HG02943 (cell line): ENCODE measurements at regions not wholly inside any gene's neighbourhood (a gene's known extent, or its start where the extent isn't known, plus 50 kb on each side); places are given as distances from the start of the nearest gene placed in this dataset.

Experiments
- ATAC-seq: cut with Tn5 transposase; IDR thresholded peaks from one replicate; pipeline ENCODE4 v1.9.1; 2021; ENCODE audit warnings: mild to moderate bottlenecking, low read depth, moderate library complexity; ENCODE audit not compliant: unreplicated experiment

GRCh38 chr5:118233606-118234005 is 754.7 kb downstream of the DTWD2 start:
- ATAC-seq: no peak

- no peak for ATAC-seq
Measured at GRCh38 chr5:118228489-118228888, 759.9 kb downstream of the DTWD2 start.

- ATAC-seq: no peak
Measured at GRCh38 chr5:118224546-118224945, 763.8 kb downstream of the DTWD2 start.

GRCh38 chr5:118220556-118221195 is 767.7 kb downstream of the DTWD2 start:
- no peak for ATAC-seq

GRCh38 chr5:118211606-118212005 is 776.7 kb downstream of the DTWD2 start:
- ATAC-seq: no peak

- ATAC-seq: no peak
Measured at GRCh38 chr5:118208031-118208453, 780.3 kb downstream of the DTWD2 start.

- no peak for ATAC-seq
Measured at GRCh38 chr5:118199801-118200200, 788.5 kb downstream of the DTWD2 start.

- no peak for ATAC-seq
Measured at GRCh38 chr5:118196229-118196628, 792.1 kb downstream of the DTWD2 start.

- no peak for ATAC-seq
Measured at GRCh38 chr5:118195211-118195610, 793.1 kb downstream of the DTWD2 start.

- ATAC-seq: no peak
Measured at GRCh38 chr5:118193194-118193905, 795.0 kb downstream of the DTWD2 start.

GRCh38 chr5:118185018-118185417 is 803.3 kb downstream of the DTWD2 start:
- no peak for ATAC-seq

GRCh38 chr5:118176146-118176545 is 812.2 kb downstream of the DTWD2 start:
- no peak for ATAC-seq

GRCh38 chr5:118174671-118175070 is 813.7 kb downstream of the DTWD2 start:
- no peak for ATAC-seq

- ATAC-seq: no peak
Measured at GRCh38 chr5:118173340-118173739, 815.0 kb downstream of the DTWD2 start.

GRCh38 chr5:118165619-118166018 is 822.7 kb downstream of the DTWD2 start:
- ATAC-seq: no peak

GRCh38 chr5:118156181-118156580 is 832.2 kb downstream of the DTWD2 start:
- ATAC-seq: no peak

GRCh38 chr5:118146824-118147223 is 841.5 kb downstream of the DTWD2 start:
- ATAC-seq: no peak

GRCh38 chr5:118144540-118144939 is 843.8 kb downstream of the DTWD2 start:
- ATAC-seq: no peak

GRCh38 chr5:118139361-118139760 is 849.0 kb downstream of the DTWD2 start:
- ATAC-seq: no peak

GRCh38 chr5:118126159-118126558 is 862.2 kb downstream of the DTWD2 start:
- no peak for ATAC-seq

- ATAC-seq: no peak
Measured at GRCh38 chr5:118125687-118126086, 862.7 kb downstream of the DTWD2 start.

GRCh38 chr5:118121258-118121657 is 867.1 kb downstream of the DTWD2 start:
- ATAC-seq: no peak
